ENCODE measurements at regions not wholly inside any gene's neighbourhood (a gene's known extent, or its start where the extent isn't known, plus 50 kb on each side); places are given as distances from the start of the nearest gene placed in this dataset.

GRCh38 chr2:122532481-122532880 is 777.0 kb downstream of the TSN start:
- DNase-seq (ENCODE audit: low read depth, low spot score): no peak
- H3K4me3 ChIP-seq (ENCODE audit: low read depth, low read length): no peak overlapping the region
- TF ChIP-seq CTCF (IDR thresholded peaks at IDR 0.05; ENCODE audit: low read depth, low read length): no peak
- ChIA-PET POLR2A (no interaction called here), CTCF (no interaction called here)
- peaks cover 8% of the 10 kb centered on the region for H3K9me3 ChIP-seq (ENCODE audit: control insufficient read depth, insufficient read depth, low read length)
- no peaks in the 10 kb centered on the region for H3K27me3 ChIP-seq (ENCODE audit: control insufficient read depth, insufficient read depth, low read length)
- no peak overlapping the region for H3K27ac ChIP-seq (ENCODE audit: low read depth, low read length)

GRCh38 chr2:122535960-122536505 is 780.6 kb downstream of the TSN start:
- no peak for DNase-seq (ENCODE audit: low read depth, low spot score)
- no peak for TF ChIP-seq CTCF (IDR thresholded peaks at IDR 0.05; ENCODE audit: low read depth, low read length)
- ChIA-PET POLR2A (no interaction called here), CTCF (no interaction called here)
- H3K27me3 ChIP-seq (ENCODE audit: control insufficient read depth, insufficient read depth, low read length): no peaks in the 10 kb centered on the region
- H3K4me3 ChIP-seq (ENCODE audit: low read depth, low read length): no peak overlapping the region
- no peak overlapping the region for H3K27ac ChIP-seq (ENCODE audit: low read depth, low read length)
- peaks cover 4% of the 10 kb centered on the region for H3K9me3 ChIP-seq (ENCODE audit: control insufficient read depth, insufficient read depth, low read length)

GRCh38 chr2:122539311-122539710 is 783.9 kb downstream of the TSN start:
- H3K27ac ChIP-seq (ENCODE audit: low read depth, low read length): no peak overlapping the region
- TF ChIP-seq CTCF (IDR thresholded peaks at IDR 0.05; ENCODE audit: low read depth, low read length): no peak
- no peaks in the 10 kb centered on the region for H3K27me3 ChIP-seq (ENCODE audit: control insufficient read depth, insufficient read depth, low read length)
- CTCF ChIA-PET: no interaction called here
- POLR2A ChIA-PET: no interaction called here
- no peaks in the 10 kb centered on the region; the same call in 1 of the 2 replicates for H3K9me3 ChIP-seq (ENCODE audit: control insufficient read depth, insufficient read depth, low read length)
- H3K4me3 ChIP-seq (ENCODE audit: low read depth, low read length): no peak overlapping the region
- no peak for DNase-seq (ENCODE audit: low read depth, low spot score)

GRCh38 chr2:122539920-122540319 is 784.5 kb downstream of the TSN start:
- no peak for TF ChIP-seq CTCF (IDR thresholded peaks at IDR 0.05; ENCODE audit: low read depth, low read length)
- no peak overlapping the region for H3K4me3 ChIP-seq (ENCODE audit: low read depth, low read length)
- ChIA-PET POLR2A (no interaction called here), CTCF (no interaction called here)
- no peak for DNase-seq (ENCODE audit: low read depth, low spot score)
- H3K27ac ChIP-seq (ENCODE audit: low read depth, low read length): no peak overlapping the region
- no peaks in the 10 kb centered on the region for H3K27me3 ChIP-seq (ENCODE audit: control insufficient read depth, insufficient read depth, low read length)
- no peaks in the 10 kb centered on the region; the same call in 1 of the 2 replicates for H3K9me3 ChIP-seq (ENCODE audit: control insufficient read depth, insufficient read depth, low read length)

- DNase-seq (ENCODE audit: low read depth, low spot score): no peak
- Histone ChIP-seq H3K9me3 (ENCODE audit: control insufficient read depth, insufficient read depth, low read length) (no peaks in the 10 kb centered on the region; the same call in 1 of the 2 replicates), H3K27ac (ENCODE audit: low read depth, low read length) (no peak overlapping the region), H3K4me3 (ENCODE audit: low read depth, low read length) (no peak overlapping the region), H3K27me3 (ENCODE audit: control insufficient read depth, insufficient read depth, low read length) (no peaks in the 10 kb centered on the region)
- ChIA-PET POLR2A (no interaction called here), CTCF (no interaction called here)
- TF ChIP-seq CTCF (IDR thresholded peaks at IDR 0.05; ENCODE audit: low read depth, low read length): no peak
These were observed 786.8 kb downstream of the TSN start for GRCh38 chr2:122542236-122542635.
